Upper lobe of right lung (tissue), 1 donor: ENCODE measurements at regions not wholly inside any gene's neighbourhood (a gene's known extent, or its start where the extent isn't known, plus 50 kb on each side); places are given as distances from the start of the nearest gene placed in this dataset.

Source experiments
- ATAC-seq: fragments of 200-7000 bp; cut with Tn5 transposase; one replicate; pipeline ENCODE4 v1.9.1; 2020; ENCODE audit warnings: mild to moderate bottlenecking, moderate library complexity
- DNase-seq: peaks from one replicate; pipeline ENCODE4 v3.0.0-alpha.2; 2020
- H3K27ac ChIP-seq: fragments of 200-600 bp; one replicate; pipeline ENCODE4 v1.8.0; 2022
- H3K27me3 ChIP-seq: fragments of 200-600 bp; one replicate; pipeline ENCODE4 v1.8.0; 2022; ENCODE audit warnings: mild to moderate bottlenecking
- H3K36me3 ChIP-seq: fragments of 200-600 bp; one replicate; pipeline ENCODE4 v1.8.0; 2022
- H3K4me1 ChIP-seq: fragments of 200-600 bp; one replicate; pipeline ENCODE4 v1.8.0; 2022
- H3K4me3 ChIP-seq: fragments of 200-600 bp; one replicate; pipeline ENCODE4 v1.8.0; 2022; ENCODE audit warnings: mild to moderate bottlenecking
- H3K9me3 ChIP-seq: fragments of 200-600 bp; one replicate; pipeline ENCODE4 v1.8.0; 2022
- intact Hi-C: fragments of 100-400 bp; cut with DNase I; formaldehyde crosslinking; loops from one replicate; pipeline ENCODE4 v1.11.0; 2022
- TF ChIP-seq, protein P1 (sequence below): fragments of 200-600 bp; IDR thresholded peaks from one replicate; pipeline ENCODE4 v1.8.0; 2022; ENCODE audit warnings: antibody characterized with exemption
- donor health status: DM: no; HTN: yes; CAD: no; lungs with severe emphysema.

DNA sequence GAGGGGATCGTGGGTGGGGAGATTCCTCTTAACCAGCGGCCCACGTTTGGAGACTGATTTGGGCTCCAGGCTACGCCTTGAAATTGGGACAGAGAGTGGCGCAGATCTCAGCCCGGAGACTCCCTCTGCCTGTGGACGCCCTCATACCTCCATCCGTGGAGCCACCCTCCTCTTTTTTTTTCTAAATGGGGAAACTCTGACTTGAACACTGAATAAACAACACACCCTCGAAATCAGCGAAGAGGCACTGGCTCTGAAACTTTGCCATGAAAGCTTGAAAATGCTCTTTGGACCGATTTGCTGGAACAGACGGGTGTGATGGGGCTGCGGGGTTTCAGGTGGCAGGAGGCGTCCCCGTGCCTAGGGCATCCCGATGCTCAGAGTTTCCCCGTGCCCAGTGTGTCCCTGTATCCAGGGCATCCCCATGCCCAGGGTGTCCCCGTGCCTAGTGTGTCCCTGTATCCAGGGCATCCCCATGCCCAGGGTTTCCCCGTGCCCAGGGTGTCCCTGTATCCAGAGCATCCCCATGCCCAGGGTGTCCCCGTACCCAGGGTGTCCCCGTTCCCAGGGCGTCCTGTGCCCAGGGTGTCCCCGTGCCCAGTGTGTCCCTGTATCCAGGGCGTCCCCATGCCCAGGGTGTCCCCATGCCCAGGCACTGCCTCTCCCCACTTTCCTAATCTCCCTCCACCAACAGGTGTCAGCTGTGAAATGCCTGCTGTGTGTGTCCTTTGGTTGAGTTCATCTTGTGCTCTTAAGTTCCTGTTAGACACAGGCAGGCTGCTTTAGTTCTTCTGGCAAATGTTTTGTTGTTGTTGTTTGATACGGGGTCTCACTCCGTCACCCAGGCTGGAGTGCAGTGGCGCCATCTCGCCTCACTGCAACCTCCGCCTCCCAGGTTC lies 187.0 kb downstream of the SEC14L1 start:
- peaks cover 42% of the 10 kb centered on the region for H3K4me1 ChIP-seq
- intact Hi-C loops, result loop anchor here (5.0 kb wide), 1 partner anchor 164 kb away; no protein-coding TSS in a partner anchor
- no peaks in the 10 kb centered on the region for H3K36me3 ChIP-seq
- no peak overlapping the region for H3K27ac ChIP-seq
- TF ChIP-seq, protein P1, sequence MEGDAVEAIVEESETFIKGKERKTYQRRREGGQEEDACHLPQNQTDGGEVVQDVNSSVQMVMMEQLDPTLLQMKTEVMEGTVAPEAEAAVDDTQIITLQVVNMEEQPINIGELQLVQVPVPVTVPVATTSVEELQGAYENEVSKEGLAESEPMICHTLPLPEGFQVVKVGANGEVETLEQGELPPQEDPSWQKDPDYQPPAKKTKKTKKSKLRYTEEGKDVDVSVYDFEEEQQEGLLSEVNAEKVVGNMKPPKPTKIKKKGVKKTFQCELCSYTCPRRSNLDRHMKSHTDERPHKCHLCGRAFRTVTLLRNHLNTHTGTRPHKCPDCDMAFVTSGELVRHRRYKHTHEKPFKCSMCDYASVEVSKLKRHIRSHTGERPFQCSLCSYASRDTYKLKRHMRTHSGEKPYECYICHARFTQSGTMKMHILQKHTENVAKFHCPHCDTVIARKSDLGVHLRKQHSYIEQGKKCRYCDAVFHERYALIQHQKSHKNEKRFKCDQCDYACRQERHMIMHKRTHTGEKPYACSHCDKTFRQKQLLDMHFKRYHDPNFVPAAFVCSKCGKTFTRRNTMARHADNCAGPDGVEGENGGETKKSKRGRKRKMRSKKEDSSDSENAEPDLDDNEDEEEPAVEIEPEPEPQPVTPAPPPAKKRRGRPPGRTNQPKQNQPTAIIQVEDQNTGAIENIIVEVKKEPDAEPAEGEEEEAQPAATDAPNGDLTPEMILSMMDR, result no peak
- no peaks in the 10 kb centered on the region for H3K9me3 ChIP-seq
- no peaks in the 10 kb centered on the region for H3K27me3 ChIP-seq
- DNase-seq (peak; percentile 54), ATAC-seq (no peak)
- H3K4me3 ChIP-seq, result no peak overlapping the region

DNA sequence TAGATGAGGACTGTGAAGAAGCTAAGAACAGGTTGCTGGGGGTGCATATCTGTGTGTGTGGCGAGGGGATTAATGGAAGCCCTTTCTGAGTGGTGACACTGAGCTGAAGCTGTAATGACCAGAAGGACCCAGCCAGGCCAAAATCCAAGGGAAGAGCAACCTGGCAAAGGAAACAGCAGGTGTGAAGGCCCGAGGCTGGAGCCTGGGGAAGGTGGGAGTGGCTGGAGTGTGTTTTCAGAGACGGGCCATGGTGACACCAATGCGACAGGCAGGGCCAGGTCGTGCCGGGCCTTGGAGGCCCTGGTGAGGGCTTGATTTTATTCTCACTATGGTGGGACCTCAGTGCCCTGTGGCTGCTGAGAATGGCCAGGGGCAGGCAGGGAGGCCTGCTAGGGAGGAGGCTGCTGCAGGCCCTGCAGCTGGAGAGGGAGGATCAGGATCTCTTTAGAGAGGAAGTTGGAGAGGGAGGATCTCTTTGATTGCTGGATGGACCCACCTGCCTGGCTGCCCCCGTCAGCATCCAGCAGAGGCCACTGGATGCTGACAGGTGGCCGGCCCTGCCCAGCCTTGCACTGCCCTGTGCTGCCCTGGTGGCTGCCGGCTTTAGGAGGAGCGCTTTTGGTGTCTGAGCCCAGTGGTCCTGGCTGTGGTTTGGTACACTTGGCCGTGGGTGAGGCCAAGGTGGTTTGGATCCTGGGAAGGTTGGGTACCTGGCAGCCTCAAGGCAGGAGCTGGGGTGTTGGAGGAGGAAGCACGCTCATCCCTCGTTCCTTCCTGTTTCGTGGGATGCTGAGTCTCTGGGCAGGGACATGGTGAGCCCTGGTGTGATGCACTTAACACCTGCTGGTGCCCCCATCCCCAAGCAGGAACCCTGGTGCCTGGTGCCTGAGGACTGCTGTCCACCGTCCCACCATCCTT lies 188.3 kb downstream of the SEC14L1 start:
- peaks cover 29% of the 10 kb centered on the region for H3K4me1 ChIP-seq
- no peak overlapping the region for H3K4me3 ChIP-seq
- DNase-seq, result peak; percentile 57
- TF ChIP-seq, protein P1, result no peak
- H3K36me3 ChIP-seq, result no peaks in the 10 kb centered on the region
- ATAC-seq, result no peak
- intact Hi-C loops, result loop anchor here (5.0 kb wide), 1 partner anchor 163 kb away; no protein-coding TSS in a partner anchor
- H3K27me3 ChIP-seq, result no peaks in the 10 kb centered on the region
- H3K9me3 ChIP-seq, result no peaks in the 10 kb centered on the region
- H3K27ac ChIP-seq, result no peak overlapping the region

DNA sequence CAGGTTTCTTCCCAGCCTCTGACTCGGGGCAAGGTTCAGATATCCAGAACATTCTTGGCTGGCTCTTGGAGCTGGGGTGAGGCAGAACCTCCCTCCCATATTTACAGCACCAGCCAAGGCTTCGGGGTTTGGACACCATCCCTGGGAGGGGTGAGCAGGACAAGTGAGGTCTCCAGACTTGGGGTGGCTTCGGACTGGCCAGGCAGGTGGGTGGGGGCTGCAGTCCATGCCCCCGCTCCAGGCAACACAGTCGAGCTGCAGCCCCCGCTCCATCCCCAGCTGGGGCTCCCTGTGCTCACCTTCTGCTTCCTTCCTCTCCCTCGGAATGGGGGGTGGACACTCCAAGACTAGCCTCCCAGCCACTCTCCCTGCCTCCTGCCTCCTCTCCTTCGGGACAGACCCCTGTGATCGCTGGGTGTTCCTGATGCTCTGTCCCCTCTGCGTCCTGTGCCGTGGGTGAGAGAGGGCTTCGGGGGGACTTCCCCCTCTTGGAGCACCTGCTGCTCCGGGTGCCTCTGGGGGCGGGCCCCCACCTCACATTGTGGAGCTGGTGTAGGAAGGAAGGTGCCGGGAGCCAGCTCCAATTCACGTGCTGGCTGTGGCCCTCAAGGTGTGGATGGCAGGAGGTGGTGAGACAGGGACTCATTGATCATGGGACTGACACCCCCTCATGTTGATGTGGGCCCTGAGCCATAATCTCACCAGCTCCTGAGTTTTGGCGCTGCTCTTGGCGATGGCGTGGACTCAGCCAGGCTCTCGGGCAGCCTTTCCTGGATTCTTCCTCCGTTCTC lies 189.2 kb downstream of the SEC14L1 start:
- no peak for ATAC-seq
- Histone ChIP-seq H3K27me3 (no peaks in the 10 kb centered on the region), H3K36me3 (no peaks in the 10 kb centered on the region), H3K27ac (no peak overlapping the region), H3K4me3 (no peak overlapping the region), H3K4me1 (peaks cover 21% of the 10 kb centered on the region), H3K9me3 (no peaks in the 10 kb centered on the region)
- DNase-seq, result peak; percentile 60
- intact Hi-C loops, result loop anchor here (5.0 to 10.0 kb wide), 2 partner anchors 105 to 162 kb away; no protein-coding TSS in a partner anchor
- TF ChIP-seq, protein P1, result no peak

DNA sequence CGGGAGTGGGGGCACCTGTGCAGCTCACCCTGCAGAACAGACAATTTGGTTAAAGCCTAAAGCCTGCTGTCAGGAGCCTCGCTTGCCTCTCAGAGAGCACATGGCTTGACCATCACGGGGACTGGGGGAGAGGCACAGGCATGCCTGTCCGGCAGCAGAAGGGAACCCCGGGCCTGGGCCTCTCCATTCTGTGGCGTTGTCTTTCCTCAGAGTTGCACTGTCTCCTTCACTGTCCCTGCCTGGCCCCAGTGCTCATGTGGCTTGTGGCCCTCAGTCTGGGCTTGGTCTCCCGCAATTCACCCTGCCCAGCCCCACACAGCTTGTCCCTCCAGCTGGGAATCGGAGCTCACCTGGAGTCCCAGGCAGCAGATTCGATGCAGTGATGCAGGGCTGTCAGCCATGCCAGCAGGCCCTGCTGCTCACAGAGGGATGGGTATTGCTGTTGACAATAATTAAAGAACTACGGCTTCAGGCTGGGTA lies 189.9 kb downstream of the SEC14L1 start:
- no peak overlapping the region for H3K27ac ChIP-seq
- H3K9me3 ChIP-seq, result no peaks in the 10 kb centered on the region
- intact Hi-C loops, result loop anchor here (10.0 kb wide), 1 partner anchor 104 kb away; no protein-coding TSS in a partner anchor
- DNase-seq (peak; percentile 43), ATAC-seq (no peak)
- no peaks in the 10 kb centered on the region for H3K27me3 ChIP-seq
- H3K4me3 ChIP-seq, result no peak overlapping the region
- TF ChIP-seq, protein P1, result no peak
- no peaks in the 10 kb centered on the region for H3K36me3 ChIP-seq
- H3K4me1 ChIP-seq, result peaks cover 15% of the 10 kb centered on the region
